HCT116 (cell line): ENCODE measurements at regions not wholly inside any gene's neighbourhood (a gene's known extent, or its start where the extent isn't known, plus 50 kb on each side); places are given as distances from the start of the nearest gene placed in this dataset.

Experiments
- ATAC-seq: fragments of 200-7000 bp; cut with Tn5 transposase; 2 replicates; pipeline ENCODE4 v1.9.1; 2020; ENCODE audit warnings: mild to moderate bottlenecking, moderate library complexity
- BruUV-seq: library from RNA; stranded (reverse); fragments of 400-500 nt; replicated peaks from 2 replicates; lab custom pipeline; 2021; lab: Mats Ljungman, UMichigan
- CTCF ChIA-PET: fragments of 300-600 bp; sonication (Branson Sonifier 250); formaldehyde crosslinking; loops from one replicate; lab custom pipeline; 2021; ENCODE audit warnings: antibody characterized with exemption; lab: Charles Lee
- POLR2A ChIA-PET: fragments of 300-600, 350-600 bp; sonication (Branson Sonifier 250); formaldehyde crosslinking; loops from one replicate; lab custom pipeline; 2021; ENCODE audit warnings: antibody characterized with exemption; lab: Charles Lee
- RAD21 ChIA-PET, 2 experiments: fragments of 300-600 bp; sonication (Branson Sonifier 250); formaldehyde crosslinking; loops; one replicate each; lab custom pipeline; 2023; ENCODE audit warnings: low total read pairs in 2 of 2; ENCODE audit not compliant: uncharacterized antibody in 2 of 2, unreplicated experiment in 2 of 2, low non-redundant PET in 1 of 2; lab: Charles Lee
- DNase-seq: peaks from one replicate; pipeline ENCODE4 v3.0.0-alpha.2; 2010; ENCODE audit warnings: low read depth, low spot score
- H2AFZ ChIP-seq: fragments of 200-600 bp; shearing (Covaris generic), sonication (generic); 2 replicates; pipeline ENCODE4 v1.6.1; 2017; ENCODE audit warnings: low read depth, mixed run types, mixed read lengths, antibody characterized with exemption, low read length; ENCODE audit not compliant: poor library complexity, severe bottlenecking
- H3K27ac ChIP-seq: 2 replicates; pipeline ENCODE4 v1.5.1; 2012; ENCODE audit warnings: low read depth, low read length
- H3K27me3 ChIP-seq: fragments of 200-600 bp; sonication (generic); 2 replicates; pipeline ENCODE4 v1.6.1; 2016; ENCODE audit warnings: mixed run types, low read length, mixed read lengths; ENCODE audit not compliant: insufficient read depth
- H3K36me3 ChIP-seq, 2 experiments: fragments of 200-500 bp in 1 of 2; fragments of 200-600 bp in 1 of 2; sonication (Bioruptor generic) in 1 of 2; sonication (generic) in 1 of 2; 2 replicates each; pipeline versions ENCODE4 v1.5.1 to v1.6.1; 2014 to 2016; ENCODE audit warnings: low read length in 2 of 2, inconsistent platforms in 1 of 2, mixed read lengths in 1 of 2, mixed run types in 1 of 2; ENCODE audit not compliant: insufficient read depth in 2 of 2, control insufficient read depth in 1 of 2
- H3K4me1 ChIP-seq, 2 experiments: fragments of 200-600 bp in 1 of 2; sonication (generic) in 1 of 2; 2 replicates each; pipeline versions ENCODE4 v1.5.1 to v1.6.1; 2012 to 2017; ENCODE audit warnings: low read length in 2 of 2, inconsistent platforms in 1 of 2, mild to moderate bottlenecking in 1 of 2, mixed read lengths in 1 of 2, mixed run types in 1 of 2, moderate library complexity in 1 of 2; ENCODE audit not compliant: insufficient read depth in 2 of 2, control insufficient read depth in 1 of 2
- H3K4me2 ChIP-seq: fragments of 200-600 bp; sonication (generic); 2 replicates; pipeline ENCODE4 v1.6.1; 2017; ENCODE audit warnings: mixed run types, low read length, mixed read lengths
- H3K4me3 ChIP-seq, 2 experiments: fragments of 200-600 bp in 1 of 2; sonication (generic) in 1 of 2; replicated peaks in 1 of 2; 2 replicates each; pipeline ENCODE4 v1.5.1; 2011 to 2016; ENCODE audit warnings: low read length in 2 of 2, control low read depth in 1 of 2, low read depth in 1 of 2, mild to moderate bottlenecking in 1 of 2, mixed read lengths in 1 of 2, mixed run types in 1 of 2
- H3K79me2 ChIP-seq: fragments of 200-600 bp; sonication (generic); 2 replicates; pipeline ENCODE4 v1.6.1; 2017; ENCODE audit warnings: mild to moderate bottlenecking, mixed run types, low read length, moderate library complexity, mixed read lengths; ENCODE audit not compliant: insufficient read depth
- H3K9ac ChIP-seq: fragments of 200-600 bp; sonication (generic); 2 replicates; pipeline ENCODE4 v1.6.1; 2016; ENCODE audit warnings: low read length, mixed read lengths
- H3K9me2 ChIP-seq: fragments of 200-600 bp; sonication (generic), shearing (Covaris generic); 2 replicates; pipeline ENCODE4 v1.6.1; 2017; ENCODE audit warnings: mixed run types, mild to moderate bottlenecking, moderate library complexity; ENCODE audit not compliant: insufficient read depth
- H3K9me3 ChIP-seq, 2 experiments: fragments of 200-500 bp in 1 of 2; fragments of 200-600 bp in 1 of 2; sonication (Bioruptor generic) in 1 of 2; sonication (generic) in 1 of 2; 2 replicates each; pipeline ENCODE4 v1.6.1; 2014 to 2017; ENCODE audit warnings: low read length in 2 of 2, mixed read lengths in 2 of 2, inconsistent platforms in 1 of 2, low read depth in 1 of 2, mild to moderate bottlenecking in 1 of 2, mixed run types in 1 of 2, moderate library complexity in 1 of 2; ENCODE audit not compliant: control insufficient read depth in 1 of 2, insufficient read depth in 1 of 2
- H4K20me1 ChIP-seq: fragments of 200-600 bp; sonication (generic), shearing (Covaris generic); 2 replicates; pipeline ENCODE4 v1.6.1; 2017; ENCODE audit warnings: mixed run types, mild to moderate bottlenecking, moderate library complexity; ENCODE audit not compliant: insufficient read depth
- CEBPB ChIP-seq: IDR thresholded peaks from 2 replicates; pipeline ENCODE4 v1.6.1; 2012; ENCODE audit warnings: low read depth
- JUND ChIP-seq: IDR thresholded peaks from 2 replicates; pipeline ENCODE4 v1.6.1; 2012
- POLR2A ChIP-seq: IDR thresholded peaks from 2 replicates; pipeline ENCODE4 v1.7.0; 2011; ENCODE audit warnings: borderline replicate concordance; ENCODE audit not compliant: insufficient read depth, insufficient read length; ENCODE audit errors: extremely low read depth
- intact Hi-C: fragments of 100-400 bp; cut with micrococcal nuclease; formaldehyde crosslinking; loops from 2 replicates; pipeline ENCODE4 v1.10.0; 2022
- TF ChIP-seq, protein P1 (sequence below): IDR thresholded peaks from 2 replicates; pipeline ENCODE4 v1.6.1; 2012; ENCODE audit warnings: low read depth

DNA sequence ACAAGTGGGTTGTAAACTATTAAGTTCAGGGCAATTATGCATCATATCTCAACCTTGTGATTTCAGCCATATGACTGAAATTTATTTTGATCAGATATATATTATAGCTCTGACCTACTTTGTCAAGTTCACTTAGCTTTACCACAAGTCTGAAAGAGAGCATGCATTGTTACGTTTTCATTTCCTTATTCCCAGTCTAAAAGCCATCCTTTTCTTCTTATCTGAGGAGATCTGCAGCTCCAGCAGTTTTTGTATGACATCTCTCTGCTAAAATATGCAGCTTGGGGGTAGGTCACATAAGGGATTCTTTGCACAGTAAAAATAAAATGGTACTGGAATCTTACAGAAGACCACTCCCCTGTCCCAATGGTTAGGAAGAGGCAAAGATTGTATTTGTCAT lies 1682.8 kb upstream of the FLRT2 start (continued):
- TF ChIP-seq, protein P1, sequence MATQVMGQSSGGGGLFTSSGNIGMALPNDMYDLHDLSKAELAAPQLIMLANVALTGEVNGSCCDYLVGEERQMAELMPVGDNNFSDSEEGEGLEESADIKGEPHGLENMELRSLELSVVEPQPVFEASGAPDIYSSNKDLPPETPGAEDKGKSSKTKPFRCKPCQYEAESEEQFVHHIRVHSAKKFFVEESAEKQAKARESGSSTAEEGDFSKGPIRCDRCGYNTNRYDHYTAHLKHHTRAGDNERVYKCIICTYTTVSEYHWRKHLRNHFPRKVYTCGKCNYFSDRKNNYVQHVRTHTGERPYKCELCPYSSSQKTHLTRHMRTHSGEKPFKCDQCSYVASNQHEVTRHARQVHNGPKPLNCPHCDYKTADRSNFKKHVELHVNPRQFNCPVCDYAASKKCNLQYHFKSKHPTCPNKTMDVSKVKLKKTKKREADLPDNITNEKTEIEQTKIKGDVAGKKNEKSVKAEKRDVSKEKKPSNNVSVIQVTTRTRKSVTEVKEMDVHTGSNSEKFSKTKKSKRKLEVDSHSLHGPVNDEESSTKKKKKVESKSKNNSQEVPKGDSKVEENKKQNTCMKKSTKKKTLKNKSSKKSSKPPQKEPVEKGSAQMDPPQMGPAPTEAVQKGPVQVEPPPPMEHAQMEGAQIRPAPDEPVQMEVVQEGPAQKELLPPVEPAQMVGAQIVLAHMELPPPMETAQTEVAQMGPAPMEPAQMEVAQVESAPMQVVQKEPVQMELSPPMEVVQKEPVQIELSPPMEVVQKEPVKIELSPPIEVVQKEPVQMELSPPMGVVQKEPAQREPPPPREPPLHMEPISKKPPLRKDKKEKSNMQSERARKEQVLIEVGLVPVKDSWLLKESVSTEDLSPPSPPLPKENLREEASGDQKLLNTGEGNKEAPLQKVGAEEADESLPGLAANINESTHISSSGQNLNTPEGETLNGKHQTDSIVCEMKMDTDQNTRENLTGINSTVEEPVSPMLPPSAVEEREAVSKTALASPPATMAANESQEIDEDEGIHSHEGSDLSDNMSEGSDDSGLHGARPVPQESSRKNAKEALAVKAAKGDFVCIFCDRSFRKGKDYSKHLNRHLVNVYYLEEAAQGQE = no peak
- TF ChIP-seq JUND = no peak

DNA sequence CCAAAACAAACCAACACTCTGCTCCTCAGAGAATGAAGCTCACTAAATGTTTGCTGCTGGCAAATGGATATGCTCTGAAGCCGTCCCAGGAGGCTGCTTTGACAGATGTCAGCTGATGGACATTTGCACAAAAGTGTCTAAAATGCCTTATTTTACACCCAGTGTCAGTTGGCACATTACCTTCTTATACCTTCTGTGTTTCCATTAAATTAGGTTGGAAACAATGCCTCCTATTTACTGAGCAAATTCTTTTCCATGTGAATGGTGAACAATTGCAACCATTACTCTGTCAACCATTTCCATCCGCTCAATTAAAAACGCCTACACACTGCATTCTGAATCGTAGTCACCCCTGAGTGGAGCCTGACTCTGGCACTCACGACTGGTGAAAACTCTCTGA lies 1679.9 kb upstream of the FLRT2 start:
- CTCF ChIA-PET = no interaction called here
- no peaks in the 10 kb centered on the region for H3K36me3 ChIP-seq

DNA sequence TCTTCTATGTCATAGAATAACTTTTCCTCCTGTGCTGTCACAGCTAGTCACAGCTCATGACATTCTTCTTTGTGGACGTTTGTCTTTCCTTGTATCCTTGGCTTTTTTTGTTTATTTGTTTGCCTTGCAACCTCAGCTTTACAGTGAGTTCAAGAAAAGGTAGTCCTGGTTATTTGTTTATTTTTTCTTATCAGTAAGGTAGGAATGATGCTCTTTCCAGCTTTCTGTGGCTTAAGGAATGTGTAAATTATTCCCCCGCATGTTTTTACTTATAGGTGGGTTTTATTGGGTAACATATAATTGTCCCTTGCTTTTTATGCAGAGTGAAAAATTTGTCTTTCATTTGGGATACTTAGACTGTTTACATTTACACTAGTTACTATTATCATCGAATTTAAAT lies 1673.6 kb upstream of the FLRT2 start:
- no peaks in the 10 kb centered on the region for H3K36me3 ChIP-seq
- H3K27me3 ChIP-seq = no peaks in the 10 kb centered on the region
- intact Hi-C loops = no loop called here
- H3K79me2 ChIP-seq = no peaks in the 10 kb centered on the region
- peaks cover 0 to 23% of the 10 kb centered on the region in 2 experiments; a peak in 2 of 4 replicates for H3K9me3 ChIP-seq
- ATAC-seq (no peak), DNase-seq (no peak)
- H3K9me2 ChIP-seq = no peaks in the 10 kb centered on the region
- CTCF ChIA-PET = no interaction called here
- no peak overlapping the region for H3K27ac ChIP-seq
- no peak overlapping the region for H3K9ac ChIP-seq
- H3K4me1 ChIP-seq = no peaks in the 10 kb centered on the region
- POLR2A ChIA-PET = no interaction called here
- TF ChIP-seq POLR2A (no peak), CEBPB (no peak)
- no peak overlapping the region for H2AFZ ChIP-seq
- no peak overlapping the region for H3K4me3 ChIP-seq
- BruUV-seq = no TSS peak
- RAD21 ChIA-PET = no interaction called here
- H4K20me1 ChIP-seq = no peaks in the 10 kb centered on the region
- no peak overlapping the region for H3K4me2 ChIP-seq

More for the DNA sequence above, 1679.9 kb upstream of the FLRT2 start:
- RAD21 ChIA-PET = no interaction called here
- no peaks in the 10 kb centered on the region for H3K9me2 ChIP-seq
- no peaks in the 10 kb centered on the region for H4K20me1 ChIP-seq
- TF ChIP-seq POLR2A = no peak
- intact Hi-C loops = no loop called here
- no peak for DNase-seq
- ATAC-seq = no peak
- H3K27ac ChIP-seq = no peak overlapping the region
- H3K4me3 ChIP-seq = no peak overlapping the region
- no peak overlapping the region for H2AFZ ChIP-seq
- no peaks in the 10 kb centered on the region for H3K27me3 ChIP-seq
- peaks cover 3 to 8% of the 10 kb centered on the region in 2 experiments; a peak in 2 of 4 replicates for H3K9me3 ChIP-seq
- BruUV-seq = no TSS peak
- H3K79me2 ChIP-seq = no peaks in the 10 kb centered on the region
- no peak overlapping the region for H3K4me2 ChIP-seq
- H3K4me1 ChIP-seq = no peaks in the 10 kb centered on the region
- H3K9ac ChIP-seq = no peak overlapping the region
- POLR2A ChIA-PET = no interaction called here
